Left lung (tissue), 4 donors: ENCODE measurements at regions not wholly inside any gene's neighbourhood (a gene's known extent, or its start where the extent isn't known, plus 50 kb on each side); places are given as distances from the start of the nearest gene placed in this dataset.

ENCODE experiments used
- ATAC-seq: fragments of 200-7000 bp; cut with Tn5 transposase; one replicate; pipeline ENCODE4 v1.9.1; 2020; ENCODE audit warnings: moderate library complexity
- DNase-seq, 4 donors: peaks; one replicate each; pipeline ENCODE4 v3.0.0-alpha.2; 2013 to 2020
- H3K27ac ChIP-seq, 2 donors: fragments of 200-600 bp; sonication (generic) in 1 of 2; one replicate each; pipeline versions ENCODE4 v1.5.0 to v1.8.0; 2020 to 2021
- H3K27me3 ChIP-seq, 2 donors: fragments of 200-600 bp; sonication (generic) in 1 of 2; one replicate each; pipeline versions ENCODE4 v1.5.0 to v1.8.0; 2020 to 2021
- H3K36me3 ChIP-seq, 2 donors: fragments of 200-600 bp; sonication (generic) in 1 of 2; one replicate each; pipeline versions ENCODE4 v1.5.0 to v1.8.0; 2020 to 2021
- H3K4me1 ChIP-seq, 2 donors: fragments of 200-600 bp; one replicate each; pipeline ENCODE4 v1.8.0; 2021
- H3K4me3 ChIP-seq, 2 donors: fragments of 200-600 bp; sonication (generic) in 1 of 2; one replicate each; pipeline versions ENCODE4 v1.5.0 to v1.8.0; 2020 to 2021; ENCODE audit warnings: mild to moderate bottlenecking in 1 of 2
- H3K9me3 ChIP-seq, 2 donors: fragments of 200-600 bp; sonication (generic) in 1 of 2; one replicate each; pipeline versions ENCODE4 v1.5.0 to v1.8.0; 2020 to 2021
- intact Hi-C, 2 donors: fragments of 100-400 bp; cut with DNase I; formaldehyde crosslinking; loops; one replicate each; pipeline versions ENCODE4 v1.11.2 to v1.14.2; 2022
- TF ChIP-seq, protein P1 (sequence below), 2 donors: fragments of 200-600 bp; sonication (generic) in 1 of 2; IDR thresholded peaks; one replicate each; pipeline versions ENCODE4 v1.5.0 to v1.8.0; 2021; ENCODE audit warnings: antibody characterized with exemption in 2 of 2
- donor health status: DM: no; HTN: yes; CAD: no.
- donor health status: DM: no; HTN: no; CAD: no.

- Histone ChIP-seq H3K4me1 (no peaks in the 10 kb centered on the region), H3K27me3 (no peaks in the 10 kb centered on the region), H3K27ac (no peak overlapping the region), H3K4me3 (no peak overlapping the region), H3K36me3 (no peaks in the 10 kb centered on the region), H3K9me3 (peaks cover 0 to 7% of the 10 kb centered on the region in 2 donors)
- intact Hi-C loops = no loop called here
- ATAC-seq (no peak), DNase-seq (no peak)
- TF ChIP-seq, protein P1, sequence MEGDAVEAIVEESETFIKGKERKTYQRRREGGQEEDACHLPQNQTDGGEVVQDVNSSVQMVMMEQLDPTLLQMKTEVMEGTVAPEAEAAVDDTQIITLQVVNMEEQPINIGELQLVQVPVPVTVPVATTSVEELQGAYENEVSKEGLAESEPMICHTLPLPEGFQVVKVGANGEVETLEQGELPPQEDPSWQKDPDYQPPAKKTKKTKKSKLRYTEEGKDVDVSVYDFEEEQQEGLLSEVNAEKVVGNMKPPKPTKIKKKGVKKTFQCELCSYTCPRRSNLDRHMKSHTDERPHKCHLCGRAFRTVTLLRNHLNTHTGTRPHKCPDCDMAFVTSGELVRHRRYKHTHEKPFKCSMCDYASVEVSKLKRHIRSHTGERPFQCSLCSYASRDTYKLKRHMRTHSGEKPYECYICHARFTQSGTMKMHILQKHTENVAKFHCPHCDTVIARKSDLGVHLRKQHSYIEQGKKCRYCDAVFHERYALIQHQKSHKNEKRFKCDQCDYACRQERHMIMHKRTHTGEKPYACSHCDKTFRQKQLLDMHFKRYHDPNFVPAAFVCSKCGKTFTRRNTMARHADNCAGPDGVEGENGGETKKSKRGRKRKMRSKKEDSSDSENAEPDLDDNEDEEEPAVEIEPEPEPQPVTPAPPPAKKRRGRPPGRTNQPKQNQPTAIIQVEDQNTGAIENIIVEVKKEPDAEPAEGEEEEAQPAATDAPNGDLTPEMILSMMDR (IDR thresholded peaks at IDR 0.05) = no peak
These were observed 1147.5 kb upstream of the CDH8 start for GRCh38 chr16:63183743-63184142.

DNA sequence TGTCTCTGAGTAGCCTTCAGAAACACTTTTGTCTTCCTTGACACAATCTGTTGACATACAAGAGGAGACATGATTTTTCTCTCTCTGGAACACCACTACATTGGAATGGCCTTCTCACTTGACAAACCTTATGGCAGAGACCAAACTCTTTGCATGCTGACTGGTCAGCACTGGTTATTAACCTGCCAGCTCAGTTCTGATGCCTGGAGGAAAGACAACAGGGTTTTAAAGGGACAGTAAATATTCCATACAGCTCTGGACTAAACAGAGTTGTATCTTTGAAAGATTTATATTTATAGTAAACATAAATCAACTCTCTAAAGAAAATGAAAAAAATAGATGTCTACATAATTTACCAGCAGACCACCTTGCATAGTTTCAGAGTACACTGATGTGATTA, 1139.1 kb upstream of the CDH8 start:
- Histone ChIP-seq H3K4me1 (no peaks in the 10 kb centered on the region), H3K27ac (no peak overlapping the region), H3K27me3 (no peaks in the 10 kb centered on the region), H3K9me3 (no peaks in the 10 kb centered on the region), H3K4me3 (no peak overlapping the region), H3K36me3 (no peaks in the 10 kb centered on the region)
- intact Hi-C loops = no loop called here
- TF ChIP-seq, protein P1 (IDR thresholded peaks at IDR 0.05) = no peak
- DNase-seq (no peak), ATAC-seq (no peak)

- DNase-seq (no peak), ATAC-seq (no peak)
- no peaks in the 10 kb centered on the region for H3K36me3 ChIP-seq
- intact Hi-C loops = no loop called here
- H3K27ac ChIP-seq = no peak overlapping the region
- H3K27me3 ChIP-seq = no peaks in the 10 kb centered on the region
- H3K4me3 ChIP-seq = no peak overlapping the region
- TF ChIP-seq, protein P1 (IDR thresholded peaks at IDR 0.05) = no peak
- no peaks in the 10 kb centered on the region for H3K9me3 ChIP-seq
- H3K4me1 ChIP-seq = no peaks in the 10 kb centered on the region
These were observed 1138.6 kb upstream of the CDH8 start for GRCh38 chr16:63174801-63175200.

- no peak for ATAC-seq
- Histone ChIP-seq H3K9me3 (no peaks in the 10 kb centered on the region), H3K4me3 (no peak overlapping the region), H3K36me3 (no peaks in the 10 kb centered on the region), H3K27me3 (no peaks in the 10 kb centered on the region), H3K27ac (no peak overlapping the region), H3K4me1 (no peaks in the 10 kb centered on the region)
- DNase-seq = no peak
- intact Hi-C loops = no loop called here
- TF ChIP-seq, protein P1 (IDR thresholded peaks at IDR 0.05) = no peak
These were observed 1135.3 kb upstream of the CDH8 start for GRCh38 chr16:63171545-63171944.

DNA sequence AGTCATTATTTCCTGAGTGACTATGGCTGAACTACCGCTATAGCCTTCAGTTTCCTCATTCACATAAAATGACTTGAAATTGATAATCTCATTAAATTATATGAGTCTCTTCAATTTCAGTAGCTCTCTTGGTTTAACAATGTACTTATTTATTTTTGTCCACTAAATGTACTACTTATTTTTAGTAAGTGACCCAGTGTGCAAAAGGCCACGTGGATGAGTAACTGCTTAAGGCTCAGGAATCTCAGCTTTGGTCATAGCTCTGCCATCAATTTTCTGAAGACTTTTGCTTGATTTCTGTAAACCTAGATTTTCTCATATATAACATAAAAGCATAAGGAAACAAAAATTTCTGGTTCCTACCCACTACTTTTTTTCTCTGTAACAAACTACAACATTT, 1132.9 kb upstream of the CDH8 start:
- no peaks in the 10 kb centered on the region for H3K36me3 ChIP-seq
- H3K4me3 ChIP-seq = no peak overlapping the region
- intact Hi-C loops = no loop called here
- no peaks in the 10 kb centered on the region for H3K9me3 ChIP-seq
- H3K27me3 ChIP-seq = no peaks in the 10 kb centered on the region
- DNase-seq = no peak
- no peak overlapping the region for H3K27ac ChIP-seq
- ATAC-seq = no peak
- TF ChIP-seq, protein P1 (IDR thresholded peaks at IDR 0.05) = no peak
- H3K4me1 ChIP-seq = no peaks in the 10 kb centered on the region
